Ovary (tissue), 7 donors: ENCODE measurements at regions not wholly inside any gene's neighbourhood (a gene's known extent, or its start where the extent isn't known, plus 50 kb on each side); places are given as distances from the start of the nearest gene placed in this dataset.

Experiments used
- DNase-seq, 5 donors: peaks; one replicate each; pipeline ENCODE4 v3.0.0-alpha.2; 2019 to 2020
- H3K27ac ChIP-seq, 2 donors: fragments of 200-600 bp; one replicate each; pipeline versions ENCODE4 v1.5.1 to v1.8.0; 2019 to 2022
- H3K27me3 ChIP-seq: fragments of 200-600 bp; one replicate; pipeline ENCODE4 v1.8.0; 2022
- H3K36me3 ChIP-seq: fragments of 200-600 bp; sonication (generic); one replicate; pipeline ENCODE4 v1.5.1; 2019
- H3K4me1 ChIP-seq: one replicate; pipeline ENCODE4 v1.8.1; 2013; ENCODE audit warnings: mild to moderate bottlenecking, moderate library complexity; ENCODE audit not compliant: insufficient read depth
- H3K4me3 ChIP-seq: fragments of 200-600 bp; sonication (generic); one replicate; pipeline ENCODE4 v1.5.1; 2017
- H3K9me3 ChIP-seq, 2 donors: fragments of 200-600 bp in 1 of 2; sonication (generic) in 1 of 2; one replicate each; pipeline versions ENCODE4 v1.5.1 to v1.8.1; 2013 to 2019; ENCODE audit warnings: mild to moderate bottlenecking in 1 of 2, moderate library complexity in 1 of 2
- EP300 ChIP-seq: sonication (generic); formaldehyde crosslinking; IDR thresholded peaks from one replicate; pipeline ENCODE4 v1.6.1; 2017; ENCODE audit warnings: antibody characterized with exemption
- POLR2A ChIP-seq: fragments of 450-650 bp; IDR thresholded peaks from one replicate; pipeline ENCODE4 v1.6.1; 2017; ENCODE audit warnings: antibody characterized with exemption, mild to moderate bottlenecking, moderate library complexity
- WGBS, 3 donors: extraction: QIAGEN DNeasy Blood & Tissue Kit in 1 of 3; methylation state at CpG; one replicate each; pipeline versions ENCODE4 v1.1.5 to v1.1.7; 2013 to 2017; 5-methylcytosine and 5-hydroxymethylcytosine counted together
- intact Hi-C, 4 donors: fragments of 100-400 bp; cut with DNase I; formaldehyde crosslinking; loops; one replicate each; pipeline versions ENCODE4 v1.11.0 to v1.15.1; 2022 to 2023
- TF ChIP-seq, protein P1 (sequence below), 3 donors: fragments of 450-650 bp in 2 of 3; fragments of 200-600 bp in 1 of 3; IDR thresholded peaks; one replicate each; pipeline versions ENCODE4 v1.5.1 to v1.8.0; 2016 to 2022; ENCODE audit warnings: antibody characterized with exemption in 3 of 3, mild to moderate bottlenecking in 1 of 3
- donor health status: DM: no; HTN: no; CAD: no; lungs with moderate emphysema.
- donor health status: DM: no; HTN: no; CAD: no.
- donor health status: Bipolar disorder and iron deficiency.
- donor health status: DM: no; HTN: no; CAD: no.
- donor health status: DM: yes; HTN: yes; CAD: no.

DNA sequence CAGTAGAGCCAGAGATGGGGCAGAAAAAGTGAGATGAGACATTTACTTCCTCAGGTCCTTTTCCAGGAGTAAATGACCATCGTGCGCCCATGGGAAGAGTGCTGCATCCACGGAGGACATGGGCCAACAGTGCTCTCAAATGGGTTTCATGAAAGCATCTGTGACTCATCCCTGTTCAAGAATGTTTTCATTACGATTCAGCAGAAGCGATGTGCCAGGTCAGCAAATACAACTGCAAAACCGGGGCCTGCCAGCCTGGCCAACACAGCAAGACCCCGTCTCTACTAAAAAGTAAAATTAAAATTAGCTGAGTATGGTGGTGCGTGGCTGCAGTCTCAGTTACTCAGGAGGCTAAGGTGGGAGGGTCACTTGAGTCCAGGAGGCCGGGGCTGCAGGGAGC, 125.1 kb downstream of the LY86 start:
- Histone ChIP-seq H3K27ac (no peak overlapping the region), H3K4me3 (no peak overlapping the region), H3K9me3 (no peaks in the 10 kb centered on the region), H3K36me3 (no peaks in the 10 kb centered on the region), H3K4me1 (peaks cover 4% of the 10 kb centered on the region), H3K27me3 (no peaks in the 10 kb centered on the region)
- 62 to 68% (median 67%) methylated on average over 9 of the region's 9 CpGs for WGBS, 3 donors
- no peak for DNase-seq
- intact Hi-C loops, result no loop called here
- TF ChIP-seq POLR2A (no peak), EP300 (no peak)
- TF ChIP-seq, protein P1, sequence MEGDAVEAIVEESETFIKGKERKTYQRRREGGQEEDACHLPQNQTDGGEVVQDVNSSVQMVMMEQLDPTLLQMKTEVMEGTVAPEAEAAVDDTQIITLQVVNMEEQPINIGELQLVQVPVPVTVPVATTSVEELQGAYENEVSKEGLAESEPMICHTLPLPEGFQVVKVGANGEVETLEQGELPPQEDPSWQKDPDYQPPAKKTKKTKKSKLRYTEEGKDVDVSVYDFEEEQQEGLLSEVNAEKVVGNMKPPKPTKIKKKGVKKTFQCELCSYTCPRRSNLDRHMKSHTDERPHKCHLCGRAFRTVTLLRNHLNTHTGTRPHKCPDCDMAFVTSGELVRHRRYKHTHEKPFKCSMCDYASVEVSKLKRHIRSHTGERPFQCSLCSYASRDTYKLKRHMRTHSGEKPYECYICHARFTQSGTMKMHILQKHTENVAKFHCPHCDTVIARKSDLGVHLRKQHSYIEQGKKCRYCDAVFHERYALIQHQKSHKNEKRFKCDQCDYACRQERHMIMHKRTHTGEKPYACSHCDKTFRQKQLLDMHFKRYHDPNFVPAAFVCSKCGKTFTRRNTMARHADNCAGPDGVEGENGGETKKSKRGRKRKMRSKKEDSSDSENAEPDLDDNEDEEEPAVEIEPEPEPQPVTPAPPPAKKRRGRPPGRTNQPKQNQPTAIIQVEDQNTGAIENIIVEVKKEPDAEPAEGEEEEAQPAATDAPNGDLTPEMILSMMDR (IDR thresholded peaks at IDR 0.05), result no peak

DNA sequence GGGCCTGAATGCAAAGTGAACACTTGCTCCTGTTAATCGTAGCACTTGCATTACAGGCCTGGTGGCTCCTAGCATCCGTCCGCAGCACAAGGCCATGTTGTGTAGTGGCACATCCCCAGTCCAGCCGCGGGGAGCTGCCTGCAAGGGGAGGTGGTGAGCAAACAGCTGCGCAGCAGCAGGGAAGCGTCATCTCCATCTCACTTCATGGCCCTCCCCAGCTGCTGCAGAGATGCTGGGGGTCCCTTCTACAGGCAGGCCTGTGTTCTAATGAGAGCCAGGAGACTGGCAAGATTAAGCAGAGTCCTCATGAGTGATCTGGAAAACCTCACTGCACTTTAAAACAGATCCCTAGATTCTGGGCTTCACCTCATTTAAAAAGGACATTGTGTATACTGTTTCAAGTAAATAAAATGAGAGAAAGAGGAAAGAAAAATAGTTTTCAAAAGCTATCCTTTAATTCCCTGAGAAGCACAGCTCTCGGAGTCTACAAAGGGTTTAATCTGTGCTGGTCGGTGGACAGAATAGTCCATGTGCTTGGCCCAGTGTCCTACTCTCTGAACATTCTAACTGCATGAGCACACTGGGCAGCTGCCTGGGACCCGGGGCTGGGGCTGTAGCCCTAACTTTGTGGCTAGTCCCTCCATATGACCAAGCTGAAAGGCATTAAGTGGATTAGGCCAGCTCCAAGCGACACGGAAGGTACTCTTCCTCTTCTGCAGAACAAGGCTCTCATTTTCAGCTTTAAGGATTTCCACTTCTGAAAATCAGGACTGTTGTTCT, 125.8 kb downstream of the LY86 start:
- Histone ChIP-seq H3K36me3 (no peaks in the 10 kb centered on the region), H3K4me1 (peaks cover 4% of the 10 kb centered on the region), H3K27ac (no peak overlapping the region), H3K27me3 (no peaks in the 10 kb centered on the region), H3K4me3 (no peak overlapping the region), H3K9me3 (no peaks in the 10 kb centered on the region)
- TF ChIP-seq EP300 (no peak), POLR2A (no peak)
- TF ChIP-seq, protein P1 (IDR thresholded peaks at IDR 0.05), result no peak
- 23 to 55% (median 29%) methylated on average over 12 of the region's 12 CpGs for WGBS, 3 donors
- intact Hi-C loops, result no loop called here
- DNase-seq, result peak in 1 of 5 donors; percentile 69

DNA sequence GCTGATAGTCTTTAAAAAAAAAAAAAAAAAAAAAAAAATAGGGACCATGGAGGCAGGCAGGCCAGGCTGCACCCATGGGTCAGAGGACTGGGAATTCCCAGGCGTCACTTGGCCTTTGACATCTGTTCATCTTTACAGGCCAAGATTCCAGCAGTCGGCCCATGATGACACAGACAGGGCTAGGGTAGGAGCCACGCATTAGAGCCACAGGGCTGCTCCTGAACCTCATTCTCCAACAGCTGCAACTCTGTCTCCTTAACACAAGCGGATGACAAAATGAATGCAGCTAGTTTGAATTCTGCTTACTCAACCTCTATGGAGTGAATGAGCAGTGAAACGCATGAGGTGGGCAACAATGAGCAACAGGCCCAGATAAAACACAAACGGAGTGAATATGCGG, 126.4 kb downstream of the LY86 start:
- intact Hi-C loops, result no loop called here
- DNase-seq, result no peak

DNA sequence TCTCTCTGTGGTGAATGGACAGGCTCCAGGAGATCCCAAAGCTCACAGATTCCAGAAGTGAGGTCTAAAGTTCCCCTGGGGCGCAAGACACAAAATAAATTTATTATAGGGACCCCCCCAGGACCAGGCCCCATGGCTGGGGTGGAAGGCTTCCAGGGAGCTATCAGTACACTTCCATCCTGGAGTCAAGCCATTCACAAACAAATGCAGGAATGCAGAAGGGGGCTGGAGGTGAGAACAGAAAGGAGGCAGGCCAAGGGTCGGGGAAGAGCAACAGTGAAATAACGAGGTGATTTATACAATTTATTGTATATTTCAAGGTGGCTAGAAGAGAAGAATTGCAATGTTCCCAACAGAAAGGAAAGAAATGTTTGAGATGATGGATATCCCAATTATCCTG, 126.9 kb downstream of the LY86 start:
- Histone ChIP-seq H3K27ac (no peak overlapping the region), H3K4me3 (no peak overlapping the region), H3K27me3 (no peaks in the 10 kb centered on the region), H3K4me1 (peaks cover 4% of the 10 kb centered on the region), H3K9me3 (no peaks in the 10 kb centered on the region), H3K36me3 (no peaks in the 10 kb centered on the region)
- TF ChIP-seq, protein P1 (IDR thresholded peaks at IDR 0.05), result no peak
- TF ChIP-seq POLR2A (no peak), EP300 (no peak)
- no peak for DNase-seq
- 66 to 79% (median 70%) methylated on average over 3 of the region's 3 CpGs for WGBS, 3 donors
- intact Hi-C loops, result no loop called here

More for the DNA sequence above, 126.4 kb downstream of the LY86 start:
- WGBS, 3 donors, result 92 to 95% (median 92%) methylated on average over 7 of the region's 7 CpGs
- TF ChIP-seq POLR2A (no peak), EP300 (no peak)
- TF ChIP-seq, protein P1 (IDR thresholded peaks at IDR 0.05), result no peak
- Histone ChIP-seq H3K27ac (no peak overlapping the region), H3K4me1 (peaks cover 4% of the 10 kb centered on the region), H3K27me3 (no peaks in the 10 kb centered on the region), H3K36me3 (no peaks in the 10 kb centered on the region), H3K4me3 (no peak overlapping the region), H3K9me3 (no peaks in the 10 kb centered on the region)
